Cardiac muscle cell (in vitro differentiated cells and primary cell): ENCODE measurements at regions not wholly inside any gene's neighbourhood (a gene's known extent, or its start where the extent isn't known, plus 50 kb on each side); places are given as distances from the start of the nearest gene placed in this dataset.
"Not testable (repeated sequence)": the region's sequence is repeated elsewhere in the genome, so short reads cannot be mapped to it uniquely, and the experiment has no call there.

Experiments
- DNase-seq, 2 donors: peaks; one replicate each; pipeline versions ENCODE4 v3.0.0 to v3.0.0-alpha.2; 2010 to 2017; ENCODE audit warnings: low read depth in 1 of 2, low spot score in 1 of 2
- H3K27ac ChIP-seq: fragments of 200-600 bp; sonication (generic); 2 replicates; pipeline ENCODE4 v1.5.1; 2016
- H3K27me3 ChIP-seq: fragments of 200-600 bp; sonication (generic); 2 replicates; pipeline ENCODE4 v1.6.0; 2016; ENCODE audit warnings: control low read depth
- H3K36me3 ChIP-seq: fragments of 200-600 bp; sonication (generic); 2 replicates; pipeline ENCODE4 v1.5.1; 2016; ENCODE audit warnings: control low read depth
- H3K4me1 ChIP-seq: fragments of 200-600 bp; sonication (generic); 2 replicates; pipeline ENCODE4 v1.8.1; 2017; ENCODE audit warnings: low read depth, mild to moderate bottlenecking, mixed run types
- H3K4me3 ChIP-seq: fragments of 200-600 bp; sonication (generic); 2 replicates; pipeline ENCODE4 v1.5.1; 2016; ENCODE audit warnings: mild to moderate bottlenecking
- H3K9me3 ChIP-seq: fragments of 200-600 bp; sonication (generic); 2 replicates; pipeline ENCODE4 v1.5.1; 2017; ENCODE audit warnings: low read depth, mild to moderate bottlenecking, control low read depth
- CTCF ChIP-seq: IDR thresholded peaks from 2 replicates; pipeline ENCODE4 v1.5.1; 2012; ENCODE audit warnings: low read depth, mild to moderate bottlenecking, low read length

- Histone ChIP-seq H3K9me3 (no peaks in the 10 kb centered on the region), H3K4me3 (no peak overlapping the region), H3K27ac (no peak overlapping the region), H3K36me3 (no peaks in the 10 kb centered on the region), H3K4me1 (no peaks in the 10 kb centered on the region), H3K27me3 (no peaks in the 10 kb centered on the region)
- TF ChIP-seq CTCF, result no peak
- DNase-seq, result no peak
These were observed 101.7 kb upstream of the FRG1 start for GRCh38 chr4:189838821-189839497.

GRCh38 chr4:189840356-189840755 is 100.3 kb upstream of the FRG1 start:
- TF ChIP-seq CTCF, result no peak
- H3K4me3 ChIP-seq, result no peak overlapping the region
- no peaks in the 10 kb centered on the region for H3K36me3 ChIP-seq
- no peak for DNase-seq
- H3K27me3 ChIP-seq, result no peaks in the 10 kb centered on the region
- H3K27ac ChIP-seq, result no peak overlapping the region
- H3K4me1 ChIP-seq, result no peaks in the 10 kb centered on the region
- no peaks in the 10 kb centered on the region for H3K9me3 ChIP-seq

GRCh38 chr4:189843413-189844009 is 97.2 kb upstream of the FRG1 start:
- Histone ChIP-seq H3K27ac (no peak overlapping the region), H3K27me3 (no peaks in the 10 kb centered on the region)

GRCh38 chr4:189845145-189845846 is 95.4 kb upstream of the FRG1 start:
- H3K4me3 ChIP-seq, result no peak overlapping the region
- no peak for TF ChIP-seq CTCF
- H3K36me3 ChIP-seq, result no peaks in the 10 kb centered on the region
- no peak overlapping the region for H3K27ac ChIP-seq
- H3K27me3 ChIP-seq, result no peaks in the 10 kb centered on the region
- H3K9me3 ChIP-seq, result no peaks in the 10 kb centered on the region
- no peak for DNase-seq
- no peaks in the 10 kb centered on the region for H3K4me1 ChIP-seq

More at GRCh38 chr4:189843413-189844009, 97.2 kb upstream of the FRG1 start:
- no peaks in the 10 kb centered on the region for H3K4me1 ChIP-seq
- no peak overlapping the region for H3K4me3 ChIP-seq
- no peaks in the 10 kb centered on the region for H3K9me3 ChIP-seq
- no peaks in the 10 kb centered on the region for H3K36me3 ChIP-seq
- no peak for DNase-seq
- TF ChIP-seq CTCF, result no peak

- peak in 1 of 2 donors; percentile 0 for DNase-seq
- not testable (repeated sequence) for H3K9me3 ChIP-seq, H3K27me3 ChIP-seq, H3K36me3 ChIP-seq, H3K4me1 ChIP-seq, H3K27ac ChIP-seq, H3K4me3 ChIP-seq
These were observed 94.6 kb upstream of the FRG1 start for GRCh38 chr4:189846094-189846493.

GRCh38 chr4:189846608-189847007 is 94.1 kb upstream of the FRG1 start:
- not testable (repeated sequence) for DNase-seq, H3K9me3 ChIP-seq, H3K4me3 ChIP-seq, H3K27me3 ChIP-seq, H3K36me3 ChIP-seq, H3K27ac ChIP-seq, H3K4me1 ChIP-seq

GRCh38 chr4:189848672-189849071 is 92.0 kb upstream of the FRG1 start:
- not testable (repeated sequence) for H3K27ac ChIP-seq, H3K4me1 ChIP-seq, H3K27me3 ChIP-seq, H3K36me3 ChIP-seq, H3K9me3 ChIP-seq, DNase-seq, H3K4me3 ChIP-seq
